Mucosa of rectum (tissue), 2 donors: ENCODE measurements at regions not wholly inside any gene's neighbourhood (a gene's known extent, or its start where the extent isn't known, plus 50 kb on each side); places are given as distances from the start of the nearest gene placed in this dataset.
"Not testable (repeated sequence)": the region's sequence is repeated elsewhere in the genome, so short reads cannot be mapped to it uniquely, and the experiment has no call there.

Experiments used
- H3K27ac ChIP-seq, 2 donors: one replicate each; pipeline ENCODE4 v1.7.0; 2013; ENCODE audit warnings: inconsistent platforms in 2 of 2, low read depth in 2 of 2, low read length in 2 of 2
- H3K27me3 ChIP-seq, 2 donors: one replicate each; pipeline ENCODE4 v1.7.0; 2013; ENCODE audit warnings: low read length in 2 of 2; ENCODE audit not compliant: control insufficient read depth in 2 of 2, insufficient read depth in 2 of 2
- H3K36me3 ChIP-seq, 2 donors: one replicate each; pipeline ENCODE4 v1.7.0; 2013; ENCODE audit warnings: low read length in 2 of 2; ENCODE audit not compliant: control insufficient read depth in 2 of 2, insufficient read depth in 2 of 2
- H3K4me1 ChIP-seq, 2 donors: one replicate each; pipeline ENCODE4 v1.7.0; 2013; ENCODE audit warnings: low read length in 2 of 2, mild to moderate bottlenecking in 1 of 2; ENCODE audit not compliant: control insufficient read depth in 2 of 2, insufficient read depth in 2 of 2
- H3K4me3 ChIP-seq, 2 donors: one replicate each; pipeline ENCODE4 v1.7.0; 2013; ENCODE audit warnings: low read length in 2 of 2
- H3K9ac ChIP-seq, 2 donors: one replicate each; pipeline ENCODE4 v1.7.0; 2013; ENCODE audit warnings: low read length in 2 of 2, low read depth in 1 of 2, mild to moderate bottlenecking in 1 of 2
- H3K9me3 ChIP-seq, 2 donors: one replicate each; pipeline ENCODE4 v1.7.0; 2013; ENCODE audit warnings: low read length in 2 of 2; ENCODE audit not compliant: control insufficient read depth in 2 of 2
- donor health status: healthy.
- donor health status: Normal muscosa, but diverticular disease.

DNA sequence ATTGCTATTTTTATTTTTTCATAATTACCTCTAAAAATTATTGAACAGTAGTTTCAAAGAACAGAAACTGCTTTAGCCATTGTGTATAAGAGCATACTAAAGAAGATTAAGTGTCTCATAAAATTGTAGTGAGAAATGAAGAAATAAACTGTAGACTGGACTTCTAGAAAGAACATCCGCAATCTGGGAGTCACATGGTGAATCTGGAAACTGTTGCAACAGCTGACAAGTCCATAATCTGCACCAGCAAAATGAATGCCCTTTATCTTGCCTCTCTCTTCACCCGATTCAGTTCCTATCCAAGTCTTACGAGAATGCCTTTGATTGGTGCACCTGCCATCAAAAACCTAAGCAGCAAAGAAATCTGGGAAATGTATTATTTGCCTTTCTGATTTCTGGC lies 312.9 kb downstream of the NAF1 start:
- H3K9me3 ChIP-seq, result no peaks in the 10 kb centered on the region
- no peaks in the 10 kb centered on the region for H3K4me1 ChIP-seq
- no peaks in the 10 kb centered on the region for H3K36me3 ChIP-seq
- H3K9ac ChIP-seq, result no peak overlapping the region
- no peak overlapping the region for H3K27ac ChIP-seq
- no peak overlapping the region for H3K4me3 ChIP-seq
- no peaks in the 10 kb centered on the region for H3K27me3 ChIP-seq

DNA sequence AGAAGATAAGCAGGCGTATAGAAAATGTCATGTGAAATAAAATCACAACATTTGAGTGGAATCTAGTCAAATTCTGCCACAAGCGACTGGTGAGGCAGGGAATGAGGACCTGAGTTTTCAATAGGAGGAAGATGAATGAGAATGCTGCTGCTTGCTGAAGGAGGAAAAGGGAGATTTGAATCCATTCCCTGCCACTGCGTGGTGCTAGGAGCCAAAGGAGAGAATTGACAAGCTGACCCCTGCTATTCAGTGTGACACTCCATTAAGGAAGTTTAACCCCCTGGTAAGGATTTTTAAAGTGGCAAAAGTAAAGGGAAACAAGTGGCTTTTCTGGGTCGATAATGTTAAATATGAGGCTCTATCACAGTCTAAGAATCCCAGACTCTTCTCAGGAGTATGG lies 314.0 kb downstream of the NAF1 start:
- Histone ChIP-seq H3K4me1 (no peaks in the 10 kb centered on the region), H3K36me3 (no peaks in the 10 kb centered on the region), H3K27ac (no peak overlapping the region), H3K9me3 (no peaks in the 10 kb centered on the region), H3K4me3 (no peak overlapping the region), H3K27me3 (no peaks in the 10 kb centered on the region), H3K9ac (no peak overlapping the region)

DNA sequence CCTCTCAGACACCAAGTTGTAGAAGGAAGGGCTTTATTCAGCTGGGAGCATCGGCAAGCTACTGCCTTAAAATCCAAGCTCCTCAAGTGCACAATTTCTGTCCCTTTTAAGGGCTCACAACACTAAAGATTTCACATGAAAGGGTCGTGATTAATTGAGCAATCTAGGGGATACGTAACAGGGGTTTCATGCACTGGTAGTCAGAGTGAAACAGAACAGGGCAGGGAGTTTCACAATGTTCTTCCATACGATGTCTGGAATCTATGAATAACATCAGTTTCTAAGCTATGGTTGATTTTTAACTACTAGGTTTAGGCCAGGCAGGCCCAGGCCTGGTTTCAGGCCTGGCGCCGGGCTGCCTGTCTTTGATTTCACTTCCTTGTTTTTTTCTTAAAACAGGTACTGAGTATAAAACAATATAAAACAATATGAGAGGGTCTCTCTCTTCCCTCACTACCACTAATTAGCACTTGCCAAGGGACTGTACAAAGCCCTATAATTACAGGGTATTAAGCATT lies 315.4 kb downstream of the NAF1 start:
- not testable (repeated sequence) for H3K36me3 ChIP-seq, H3K4me1 ChIP-seq, H3K27me3 ChIP-seq, H3K27ac ChIP-seq, H3K9ac ChIP-seq, H3K4me3 ChIP-seq, H3K9me3 ChIP-seq

DNA sequence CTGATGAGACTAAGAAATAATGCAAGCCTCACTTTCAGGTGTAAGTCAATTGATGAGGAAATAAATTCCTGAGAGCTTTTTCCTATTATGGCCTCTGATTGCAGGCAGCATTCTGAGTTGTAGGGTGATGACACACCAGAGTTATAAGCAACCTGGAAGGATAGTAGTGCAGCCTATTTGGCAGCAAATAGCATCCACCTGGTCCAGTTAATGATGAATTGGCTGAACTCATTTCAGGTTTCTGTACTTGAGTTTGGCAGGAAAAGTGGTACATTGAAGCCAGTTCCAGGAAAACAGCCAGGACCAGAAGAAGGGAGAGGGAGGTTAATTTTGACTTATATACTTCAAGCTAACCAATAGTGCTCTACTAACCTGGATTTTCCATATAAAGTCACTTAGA lies 316.8 kb downstream of the NAF1 start:
- Histone ChIP-seq H3K4me1 (no peaks in the 10 kb centered on the region), H3K27ac (no peak overlapping the region), H3K9me3 (no peaks in the 10 kb centered on the region), H3K9ac (no peak overlapping the region), H3K4me3 (no peak overlapping the region), H3K36me3 (no peaks in the 10 kb centered on the region), H3K27me3 (peaks cover 0 to 1% of the 10 kb centered on the region in 2 donors)

DNA sequence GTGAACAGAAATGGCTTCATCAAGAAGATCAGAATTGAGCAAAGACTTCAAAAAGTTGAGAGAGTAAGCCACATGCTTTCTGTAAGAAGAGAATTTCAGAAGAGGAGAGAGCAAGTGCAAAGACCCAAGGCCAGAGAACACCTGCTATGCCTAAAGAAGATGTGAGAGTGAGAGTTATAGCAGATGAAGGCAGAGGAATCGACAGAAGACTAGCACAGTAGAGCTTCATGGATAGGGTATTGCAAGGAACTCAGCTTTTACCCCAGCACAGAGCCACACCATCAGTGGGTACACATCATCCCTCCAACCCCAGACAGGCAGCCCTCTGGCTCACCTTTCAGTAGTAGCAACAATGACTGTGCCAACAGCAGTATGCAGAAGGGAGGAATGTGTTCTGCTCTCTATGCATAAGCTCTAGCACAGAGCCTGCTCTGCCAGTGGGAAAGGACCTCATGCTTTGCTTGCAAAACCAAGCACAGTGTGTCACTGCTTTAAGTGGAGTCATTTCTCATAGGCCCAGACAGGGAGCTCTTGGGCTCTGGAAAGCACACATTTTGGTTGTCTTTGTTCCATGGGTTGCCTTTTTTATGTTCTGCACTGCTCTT lies 318.6 kb downstream of the NAF1 start:
- no peak overlapping the region for H3K27ac ChIP-seq
- H3K4me3 ChIP-seq, result no peak overlapping the region
- H3K4me1 ChIP-seq, result no peaks in the 10 kb centered on the region
- peaks cover 0 to 1% of the 10 kb centered on the region in 2 donors for H3K27me3 ChIP-seq
- H3K9ac ChIP-seq, result no peak overlapping the region
- no peaks in the 10 kb centered on the region for H3K9me3 ChIP-seq
- no peaks in the 10 kb centered on the region for H3K36me3 ChIP-seq

DNA sequence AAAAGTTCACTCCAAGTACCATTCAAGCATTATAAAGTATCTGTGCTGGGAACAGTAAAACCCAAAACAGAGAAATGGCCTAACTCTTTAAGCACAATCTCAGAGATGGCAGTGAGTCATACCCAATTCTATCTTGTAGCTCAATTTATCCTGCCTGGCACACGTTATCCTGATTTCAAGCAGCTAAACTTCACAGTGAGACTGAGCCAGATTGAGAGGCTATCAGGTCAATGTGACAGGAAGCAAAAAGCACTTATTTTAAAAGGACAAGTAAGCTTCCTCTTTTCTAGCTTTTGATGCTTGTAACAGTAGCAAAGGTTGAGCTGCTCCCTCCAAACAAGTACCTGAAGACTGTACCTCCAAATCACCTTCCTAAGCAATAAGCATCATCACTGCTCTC lies 324.9 kb downstream of the NAF1 start:
- Histone ChIP-seq H3K9me3 (no peaks in the 10 kb centered on the region), H3K27me3 (peaks cover 0 to 1% of the 10 kb centered on the region in 2 donors)

DNA sequence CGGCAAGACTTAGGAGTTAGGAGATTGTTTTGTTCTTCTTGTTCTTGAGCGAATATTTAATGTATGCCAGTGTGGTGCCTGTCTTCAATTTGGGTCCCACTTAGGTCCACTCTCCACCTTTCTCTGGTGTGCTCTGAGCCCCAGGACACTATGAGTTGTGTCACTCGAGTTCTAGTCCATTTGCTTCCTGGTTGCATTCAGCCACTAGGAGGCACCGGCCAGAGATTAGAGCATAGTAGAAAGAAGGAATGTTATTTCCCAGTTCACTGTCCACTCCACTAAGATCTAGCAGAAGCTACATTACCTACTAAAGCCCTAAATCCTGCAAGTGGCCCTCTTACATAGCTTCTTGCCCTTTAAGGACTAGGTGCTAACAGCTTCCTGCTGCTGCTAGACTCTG lies 326.9 kb downstream of the NAF1 start:
- Histone ChIP-seq H3K27me3 (no peaks in the 10 kb centered on the region), H3K4me3 (no peak overlapping the region), H3K9me3 (no peaks in the 10 kb centered on the region), H3K36me3 (no peaks in the 10 kb centered on the region), H3K27ac (no peak overlapping the region), H3K9ac (no peak overlapping the region), H3K4me1 (peaks cover 2 to 4% of the 10 kb centered on the region in 2 donors)

More for the DNA sequence above, 324.9 kb downstream of the NAF1 start:
- Histone ChIP-seq H3K27ac (no peak overlapping the region), H3K4me1 (peaks cover 2 to 4% of the 10 kb centered on the region in 2 donors), H3K9ac (no peak overlapping the region), H3K4me3 (no peak overlapping the region), H3K36me3 (no peaks in the 10 kb centered on the region)

DNA sequence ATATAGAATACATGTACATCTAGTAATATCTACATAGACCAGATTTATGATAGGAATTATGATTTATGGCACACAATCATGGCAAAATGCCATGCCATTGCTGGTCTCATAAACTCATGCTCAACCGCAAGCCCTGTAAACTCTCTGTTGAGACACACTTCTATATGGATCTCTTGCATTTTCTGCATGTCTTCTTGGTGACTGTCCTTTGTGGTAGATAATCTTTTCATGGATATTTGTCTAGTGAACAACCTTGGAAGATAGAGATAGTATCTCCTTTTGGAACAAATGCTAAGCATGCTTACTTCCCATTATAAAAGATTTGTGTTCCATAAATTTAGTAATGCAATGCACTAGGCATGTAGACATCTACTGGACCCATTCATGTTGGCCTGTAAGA lies 328.0 kb downstream of the NAF1 start:
- Histone ChIP-seq H3K9me3 (no peaks in the 10 kb centered on the region), H3K4me3 (no peak overlapping the region), H3K4me1 (peaks cover 2 to 4% of the 10 kb centered on the region in 2 donors), H3K36me3 (no peaks in the 10 kb centered on the region), H3K9ac (no peak overlapping the region), H3K27ac (no peak overlapping the region), H3K27me3 (no peaks in the 10 kb centered on the region)

DNA sequence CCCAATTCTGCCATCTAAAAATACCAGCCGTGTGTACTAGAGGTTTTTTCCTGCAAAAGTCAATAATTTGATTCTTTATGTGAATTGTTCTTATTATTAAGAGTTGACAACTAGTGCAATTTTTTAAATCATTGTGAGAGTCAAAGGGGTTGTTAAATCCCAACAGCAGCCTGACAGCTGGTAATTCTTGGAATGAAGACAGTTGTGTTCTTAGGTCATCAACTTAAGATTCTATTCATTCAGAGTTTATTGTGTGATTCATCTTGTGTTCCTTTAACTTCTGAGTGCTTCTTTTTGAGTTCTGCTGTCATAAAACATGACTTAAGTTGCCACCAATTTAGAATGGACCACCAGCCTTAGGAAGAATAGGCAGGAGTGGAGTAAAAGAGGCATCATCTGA lies 329.0 kb downstream of the NAF1 start:
- Histone ChIP-seq H3K4me3 (no peak overlapping the region), H3K27me3 (no peaks in the 10 kb centered on the region), H3K36me3 (no peaks in the 10 kb centered on the region), H3K27ac (no peak overlapping the region), H3K9ac (no peak overlapping the region), H3K9me3 (no peaks in the 10 kb centered on the region), H3K4me1 (peaks cover 2 to 4% of the 10 kb centered on the region in 2 donors)

DNA sequence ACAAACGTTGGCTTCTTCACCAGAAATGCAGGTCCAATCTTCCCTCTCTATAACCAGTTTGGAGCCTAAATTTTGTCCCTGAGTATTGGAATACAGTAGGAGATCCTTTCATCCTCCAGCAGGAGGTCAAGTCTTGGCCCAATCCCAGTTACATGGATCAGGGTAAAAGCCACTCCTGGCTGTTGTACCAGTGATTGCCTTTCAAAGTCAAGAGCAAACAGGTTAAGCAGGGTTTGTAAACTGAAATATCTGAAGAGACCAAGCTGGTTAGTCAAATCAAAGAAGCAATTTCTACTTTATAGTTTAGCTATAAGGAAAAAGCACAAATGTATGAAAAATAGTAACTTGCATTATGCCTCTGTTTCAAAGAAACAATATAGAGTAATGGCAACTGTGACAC lies 329.4 kb downstream of the NAF1 start:
- H3K36me3 ChIP-seq, result no peaks in the 10 kb centered on the region
- peaks cover 2 to 4% of the 10 kb centered on the region in 2 donors for H3K4me1 ChIP-seq
- H3K27ac ChIP-seq, result no peak overlapping the region
- H3K9ac ChIP-seq, result no peak overlapping the region
- H3K9me3 ChIP-seq, result no peaks in the 10 kb centered on the region
- H3K27me3 ChIP-seq, result no peaks in the 10 kb centered on the region
- no peak overlapping the region for H3K4me3 ChIP-seq
